Motor neuron (in vitro differentiated cells): ENCODE measurements at regions not wholly inside any gene's neighbourhood (a gene's known extent, or its start where the extent isn't known, plus 50 kb on each side); places are given as distances from the start of the nearest gene placed in this dataset.
A peak's percentile ranks its signal among the peaks of the same experiment; 100 is the strongest.

Source experiments
- ATAC-seq, 8 experiments: fragments of 200-7000 bp; cut with Tn5 transposase; replicated peaks in 6 of 8; 2 replicates each; pipeline ENCODE4 v1.8.0; 2021; ENCODE audit warnings: mild to moderate bottlenecking in 8 of 8, moderate library complexity in 8 of 8
- H3K27ac ChIP-seq, 2 donors: fragments of 250-450 bp; sonication (Bioruptor Pico); 2 replicates each; pipeline ENCODE4 v1.9.0; 2021; ENCODE audit warnings: antibody characterized with exemption in 2 of 2, mild to moderate bottlenecking in 2 of 2, moderate library complexity in 1 of 2
- H3K4me1 ChIP-seq, 2 donors: fragments of 250-450 bp; sonication (Bioruptor Pico); replicated peaks in 1 of 2; 2 replicates each; pipeline ENCODE4 v1.6.1; 2021; ENCODE audit warnings: antibody characterized with exemption in 2 of 2, mild to moderate bottlenecking in 2 of 2, moderate library complexity in 1 of 2
- H3K4me3 ChIP-seq, 5 donors: fragments of 250-450 bp; sonication (Bioruptor Pico); 2 replicates each; pipeline ENCODE4 v1.9.0; 2021; ENCODE audit warnings: antibody characterized with exemption in 5 of 5, mild to moderate bottlenecking in 5 of 5, moderate library complexity in 4 of 5
- WGBS, 10 experiments: fragments of 450-650 bp; shearing (Covaris generic); methylation state at CpG; one replicate each; pipeline ENCODE4 v1.0.0; 2022; 5-methylcytosine and 5-hydroxymethylcytosine counted together
- in situ Hi-C, 9 experiments: fragments of 400-800 bp; cut with MboI; loops; one replicate each; pipeline ENCODE4 v1.15.0; 2021; ENCODE audit warnings: low sequenced_read_pairs in 9 of 9, low pct_unique_long_range_greater_than_20kb in 2 of 9; ENCODE audit not compliant: unreplicated experiment in 9 of 9

- in situ Hi-C loops = no loop called here
- ATAC-seq = no peak
- H3K4me1 ChIP-seq = no peaks in the 10 kb centered on the region
- 60 to 100% (median 71%) methylated on average over 4 to 9 of the region's 9 CpGs for WGBS, 10 experiments
- no peak overlapping the region for H3K4me3 ChIP-seq
- no peak overlapping the region for H3K27ac ChIP-seq
Measured at GRCh38 chr4:125398263-125399002, 83.7 kb downstream of the FAT4 start.

GRCh38 chr4:125400756-125401155, 86.0 kb downstream of the FAT4 start:
- in situ Hi-C loops = no loop called here
- ATAC-seq = peak in 3 of 8 experiments; percentile 35 to 61 (median 61)
- Histone ChIP-seq H3K4me3 (no peak overlapping the region), H3K27ac (no peak overlapping the region), H3K4me1 (no peaks in the 10 kb centered on the region)
- 0 to 50% (median 4%) methylated on average over 1 to 3 of the region's 3 CpGs; no CpG with 5 or more reads in 1 of the 10 experiments for WGBS, 10 experiments

GRCh38 chr4:125401784-125402183, 87.0 kb downstream of the FAT4 start:
- no peak overlapping the region for H3K27ac ChIP-seq
- 33 to 100% (median 82%) methylated on average over 1 to 2 of the region's 2 CpGs; no CpG with 5 or more reads in 1 of the 10 experiments for WGBS, 10 experiments
- in situ Hi-C loops = no loop called here
- no peak for ATAC-seq
- H3K4me3 ChIP-seq = no peak overlapping the region
- no peaks in the 10 kb centered on the region for H3K4me1 ChIP-seq

- ATAC-seq = peak in 5 of 8 experiments; percentile 18 to 79 (median 73)
- in situ Hi-C loops = no loop called here
- 0 to 100% (median 9%) methylated on average over 1 to 2 of the region's 2 CpGs; no CpG with 5 or more reads in 2 of the 10 experiments for WGBS, 10 experiments
Measured at GRCh38 chr4:125420526-125420925, 105.8 kb downstream of the FAT4 start.

GRCh38 chr4:125421547-125421946, 106.8 kb downstream of the FAT4 start:
- H3K4me1 ChIP-seq = peaks cover 0 to 19% of the 10 kb centered on the region in 2 donors
- H3K4me3 ChIP-seq = no peak overlapping the region
- H3K27ac ChIP-seq = no peak overlapping the region
- in situ Hi-C loops = no loop called here
- WGBS, 10 experiments = 78 to 100% (median 100%) methylated on average over 1 of the region's 1 CpG; no CpG with 5 or more reads in 2 of the 10 experiments
- no peak for ATAC-seq

More at GRCh38 chr4:125420526-125420925, 105.8 kb downstream of the FAT4 start:
- Histone ChIP-seq H3K27ac (no peak overlapping the region), H3K4me3 (no peak overlapping the region), H3K4me1 (peaks cover 0 to 13% of the 10 kb centered on the region in 2 donors)

- H3K27ac ChIP-seq = no peak overlapping the region
- WGBS, 10 experiments = 40 to 100% (median 83%) methylated on average over 1 to 2 of the region's 2 CpGs; no CpG with 5 or more reads in 3 of the 10 experiments
Measured at GRCh38 chr4:125423124-125423523, 108.4 kb downstream of the FAT4 start.

GRCh38 chr4:125428832-125429231, 114.1 kb downstream of the FAT4 start:
- Histone ChIP-seq H3K4me3 (no peak overlapping the region), H3K27ac (no peak overlapping the region), H3K4me1 (peaks cover 0 to 6% of the 10 kb centered on the region in 2 donors)
- 46 to 100% (median 81%) methylated on average over 1 to 2 of the region's 2 CpGs for WGBS, 10 experiments
- ATAC-seq = no peak
- in situ Hi-C loops = no loop called here

More at GRCh38 chr4:125423124-125423523, 108.4 kb downstream of the FAT4 start:
- Histone ChIP-seq H3K4me1 (peaks cover 0 to 19% of the 10 kb centered on the region in 2 donors), H3K4me3 (no peak overlapping the region)
- no peak for ATAC-seq
- in situ Hi-C loops = no loop called here

GRCh38 chr4:125430086-125430485, 115.3 kb downstream of the FAT4 start:
- whole genome bisulfite sequencing, 10 experiments = 20 to 100% (median 89%) methylated on average over 1 to 4 of the region's 4 CpGs; no CpG with 5 or more reads in 1 of the 10 experiments
- no peak for ATAC-seq
- peaks cover 0 to 6% of the 10 kb centered on the region in 2 donors for H3K4me1 ChIP-seq
- in situ Hi-C loops = no loop called here
- H3K27ac ChIP-seq = no peak overlapping the region
- no peak overlapping the region for H3K4me3 ChIP-seq

GRCh38 chr4:125432078-125432477, 117.3 kb downstream of the FAT4 start:
- Histone ChIP-seq H3K27ac (no peak overlapping the region), H3K4me3 (no peak overlapping the region), H3K4me1 (no peaks in the 10 kb centered on the region)
- peak in 2 of 8 experiments; percentile 35 to 55 for ATAC-seq
- in situ Hi-C loops = no loop called here
- 80 to 100% methylated on average over 1 of the region's 2 CpGs; no CpG with 5 or more reads in 8 of the 10 experiments for WGBS, 10 experiments

GRCh38 chr4:125433453-125433852, 118.7 kb downstream of the FAT4 start:
- no peak for ATAC-seq
- in situ Hi-C loops = no loop called here
- no peak overlapping the region for H3K4me3 ChIP-seq

GRCh38 chr4:125434136-125434535, 119.4 kb downstream of the FAT4 start:
- in situ Hi-C loops = no loop called here
- no peak overlapping the region for H3K4me3 ChIP-seq
- peak in 1 of 8 experiments; percentile 55 for ATAC-seq
- H3K4me1 ChIP-seq = no peaks in the 10 kb centered on the region
- no peak overlapping the region for H3K27ac ChIP-seq
- 21 to 100% (median 90%) methylated on average over 3 of the region's 3 CpGs for WGBS, 10 experiments

More at GRCh38 chr4:125433453-125433852, 118.7 kb downstream of the FAT4 start:
- 18 to 100% (median 80%) methylated on average over 1 to 2 of the region's 2 CpGs; no CpG with 5 or more reads in 3 of the 10 experiments for WGBS, 10 experiments
- Histone ChIP-seq H3K27ac (no peak overlapping the region), H3K4me1 (no peaks in the 10 kb centered on the region)

GRCh38 chr4:125440814-125441213, 126.1 kb downstream of the FAT4 start:
- Histone ChIP-seq H3K27ac (no peak overlapping the region), H3K4me3 (no peak overlapping the region), H3K4me1 (no peaks in the 10 kb centered on the region)
- ATAC-seq = no peak
- in situ Hi-C loops = no loop called here
- 57 to 100% (median 97%) methylated on average over 1 of the region's 1 CpG; no CpG with 5 or more reads in 2 of the 10 experiments for WGBS, 10 experiments

GRCh38 chr4:125444166-125444565, 129.4 kb downstream of the FAT4 start:
- Histone ChIP-seq H3K4me1 (no peaks in the 10 kb centered on the region), H3K27ac (no peak overlapping the region), H3K4me3 (no peak overlapping the region)
- ATAC-seq = no peak
- WGBS, 10 experiments = 67 to 100% (median 89%) methylated on average over 1 of the region's 1 CpG; no CpG with 5 or more reads in 5 of the 10 experiments
- in situ Hi-C loops = no loop called here
